MM.1S (cell line): ENCODE measurements at regions not wholly inside any gene's neighbourhood (a gene's known extent, or its start where the extent isn't known, plus 50 kb on each side); places are given as distances from the start of the nearest gene placed in this dataset.

Experiments used
- CTCF ChIP-seq: fragments of 300-600 bp; sonication (generic); IDR thresholded peaks from 2 replicates; pipeline ENCODE4 v1.5.1; 2016; ENCODE audit warnings: antibody characterized with exemption, low read length, mixed read lengths
- EZH2 ChIP-seq: fragments of 300-600 bp; sonication (generic); optimal IDR thresholded peaks from 2 replicates; pipeline ENCODE3; 2017; ENCODE audit warnings: low read depth, mild to moderate bottlenecking, antibody characterized with exemption, low read length, mixed read lengths
- EZH2phosphoT487 ChIP-seq: fragments of 300-600 bp; sonication (generic); IDR thresholded peaks from 2 replicates; pipeline ENCODE4 v1.6.1; 2018; ENCODE audit warnings: antibody characterized with exemption, low read length

- TF ChIP-seq CTCF (no peak), EZH2 (no peak), EZH2phosphoT487 (no peak)
These were observed 105.0 kb upstream of the GAP43 start for GRCh38 chr3:115518100-115518852.
